HCT116 (cell line): ENCODE measurements at regions not wholly inside any gene's neighbourhood (a gene's known extent, or its start where the extent isn't known, plus 50 kb on each side); places are given as distances from the start of the nearest gene placed in this dataset.

ENCODE experiments used
- ATAC-seq: fragments of 200-7000 bp; cut with Tn5 transposase; 2 replicates; pipeline ENCODE4 v1.9.1; 2020; ENCODE audit warnings: mild to moderate bottlenecking, moderate library complexity
- BruUV-seq: library from RNA; stranded (reverse); fragments of 400-500 nt; replicated peaks from 2 replicates; lab custom pipeline; 2021; lab: Mats Ljungman, UMichigan
- CTCF ChIA-PET: fragments of 300-600 bp; sonication (Branson Sonifier 250); formaldehyde crosslinking; loops from one replicate; lab custom pipeline; 2021; ENCODE audit warnings: antibody characterized with exemption; lab: Charles Lee
- POLR2A ChIA-PET: fragments of 300-600, 350-600 bp; sonication (Branson Sonifier 250); formaldehyde crosslinking; loops from one replicate; lab custom pipeline; 2021; ENCODE audit warnings: antibody characterized with exemption; lab: Charles Lee
- RAD21 ChIA-PET, 2 experiments: fragments of 300-600 bp; sonication (Branson Sonifier 250); formaldehyde crosslinking; loops; one replicate each; lab custom pipeline; 2023; ENCODE audit warnings: low total read pairs in 2 of 2; ENCODE audit not compliant: uncharacterized antibody in 2 of 2, unreplicated experiment in 2 of 2, low non-redundant PET in 1 of 2; lab: Charles Lee
- DNase-seq: peaks from one replicate; pipeline ENCODE4 v3.0.0-alpha.2; 2010; ENCODE audit warnings: low read depth, low spot score
- H2AFZ ChIP-seq: fragments of 200-600 bp; shearing (Covaris generic), sonication (generic); 2 replicates; pipeline ENCODE4 v1.6.1; 2017; ENCODE audit warnings: low read depth, mixed run types, mixed read lengths, antibody characterized with exemption, low read length; ENCODE audit not compliant: poor library complexity, severe bottlenecking
- H3K27ac ChIP-seq: 2 replicates; pipeline ENCODE4 v1.5.1; 2012; ENCODE audit warnings: low read depth, low read length
- H3K27me3 ChIP-seq: fragments of 200-600 bp; sonication (generic); 2 replicates; pipeline ENCODE4 v1.6.1; 2016; ENCODE audit warnings: mixed run types, low read length, mixed read lengths; ENCODE audit not compliant: insufficient read depth
- H3K36me3 ChIP-seq, 2 experiments: fragments of 200-500 bp in 1 of 2; fragments of 200-600 bp in 1 of 2; sonication (Bioruptor generic) in 1 of 2; sonication (generic) in 1 of 2; 2 replicates each; pipeline versions ENCODE4 v1.5.1 to v1.6.1; 2014 to 2016; ENCODE audit warnings: low read length in 2 of 2, inconsistent platforms in 1 of 2, mixed read lengths in 1 of 2, mixed run types in 1 of 2; ENCODE audit not compliant: insufficient read depth in 2 of 2, control insufficient read depth in 1 of 2
- H3K4me1 ChIP-seq, 2 experiments: fragments of 200-600 bp in 1 of 2; sonication (generic) in 1 of 2; 2 replicates each; pipeline versions ENCODE4 v1.5.1 to v1.6.1; 2012 to 2017; ENCODE audit warnings: low read length in 2 of 2, inconsistent platforms in 1 of 2, mild to moderate bottlenecking in 1 of 2, mixed read lengths in 1 of 2, mixed run types in 1 of 2, moderate library complexity in 1 of 2; ENCODE audit not compliant: insufficient read depth in 2 of 2, control insufficient read depth in 1 of 2
- H3K4me2 ChIP-seq: fragments of 200-600 bp; sonication (generic); 2 replicates; pipeline ENCODE4 v1.6.1; 2017; ENCODE audit warnings: mixed run types, low read length, mixed read lengths
- H3K4me3 ChIP-seq, 2 experiments: fragments of 200-600 bp in 1 of 2; sonication (generic) in 1 of 2; replicated peaks in 1 of 2; 2 replicates each; pipeline ENCODE4 v1.5.1; 2011 to 2016; ENCODE audit warnings: low read length in 2 of 2, control low read depth in 1 of 2, low read depth in 1 of 2, mild to moderate bottlenecking in 1 of 2, mixed read lengths in 1 of 2, mixed run types in 1 of 2
- H3K79me2 ChIP-seq: fragments of 200-600 bp; sonication (generic); 2 replicates; pipeline ENCODE4 v1.6.1; 2017; ENCODE audit warnings: mild to moderate bottlenecking, mixed run types, low read length, moderate library complexity, mixed read lengths; ENCODE audit not compliant: insufficient read depth
- H3K9ac ChIP-seq: fragments of 200-600 bp; sonication (generic); 2 replicates; pipeline ENCODE4 v1.6.1; 2016; ENCODE audit warnings: low read length, mixed read lengths
- H3K9me2 ChIP-seq: fragments of 200-600 bp; sonication (generic), shearing (Covaris generic); 2 replicates; pipeline ENCODE4 v1.6.1; 2017; ENCODE audit warnings: mixed run types, mild to moderate bottlenecking, moderate library complexity; ENCODE audit not compliant: insufficient read depth
- H3K9me3 ChIP-seq, 2 experiments: fragments of 200-500 bp in 1 of 2; fragments of 200-600 bp in 1 of 2; sonication (Bioruptor generic) in 1 of 2; sonication (generic) in 1 of 2; 2 replicates each; pipeline ENCODE4 v1.6.1; 2014 to 2017; ENCODE audit warnings: low read length in 2 of 2, mixed read lengths in 2 of 2, inconsistent platforms in 1 of 2, low read depth in 1 of 2, mild to moderate bottlenecking in 1 of 2, mixed run types in 1 of 2, moderate library complexity in 1 of 2; ENCODE audit not compliant: control insufficient read depth in 1 of 2, insufficient read depth in 1 of 2
- H4K20me1 ChIP-seq: fragments of 200-600 bp; sonication (generic), shearing (Covaris generic); 2 replicates; pipeline ENCODE4 v1.6.1; 2017; ENCODE audit warnings: mixed run types, mild to moderate bottlenecking, moderate library complexity; ENCODE audit not compliant: insufficient read depth
- CBX3 ChIP-seq: IDR thresholded peaks from 2 replicates; pipeline ENCODE4 v1.6.1; 2012; ENCODE audit warnings: low read depth
- EGR1 ChIP-seq: IDR thresholded peaks from 2 replicates; pipeline ENCODE4 v1.6.1; 2012; ENCODE audit warnings: low read depth
- EZH2 ChIP-seq: fragments of 200-600 bp; sonication (generic); IDR thresholded peaks from 2 replicates; pipeline ENCODE4 v1.6.1; 2017; ENCODE audit warnings: antibody characterized with exemption, mixed run types
- EZH2phosphoT487 ChIP-seq: fragments of 200-600 bp; IDR thresholded peaks from 2 replicates; pipeline ENCODE4 v1.6.1; 2018; ENCODE audit warnings: antibody characterized with exemption, borderline replicate concordance
- POLR2AphosphoS5 ChIP-seq: IDR thresholded peaks from 2 replicates; pipeline ENCODE4 v1.6.1; 2011; ENCODE audit warnings: mild to moderate bottlenecking, low read depth, low read length, moderate library complexity
- RAD21 ChIP-seq: IDR thresholded peaks from 2 replicates; pipeline ENCODE4 v1.6.1; 2012; ENCODE audit warnings: low read depth, mild to moderate bottlenecking
- REST ChIP-seq: IDR thresholded peaks from 2 replicates; pipeline ENCODE4 v1.6.1; 2012; ENCODE audit warnings: low read depth
- SP1 ChIP-seq: IDR thresholded peaks from 2 replicates; pipeline ENCODE4 v1.6.1; 2012; ENCODE audit warnings: low read depth
- intact Hi-C: fragments of 100-400 bp; cut with micrococcal nuclease; formaldehyde crosslinking; loops from 2 replicates; pipeline ENCODE4 v1.10.0; 2022

- Histone ChIP-seq H2AFZ (no peak overlapping the region), H3K4me1 (no peaks in the 10 kb centered on the region), H3K9me3 (no peaks in the 10 kb centered on the region), H3K27me3 (no peaks in the 10 kb centered on the region), H3K4me2 (no peak overlapping the region), H3K79me2 (no peaks in the 10 kb centered on the region), H3K9me2 (no peaks in the 10 kb centered on the region), H3K9ac (no peak overlapping the region), H4K20me1 (no peaks in the 10 kb centered on the region), H3K27ac (no peak overlapping the region), H3K4me3 (no peak overlapping the region), H3K36me3 (no peaks in the 10 kb centered on the region)
- ATAC-seq = no peak
- POLR2A ChIA-PET = no interaction called here
- no peak for TF ChIP-seq REST
- no peak for TF ChIP-seq CBX3
- no peak for TF ChIP-seq SP1
- TF ChIP-seq EGR1 = no peak
- TF ChIP-seq RAD21 = no peak
- no peak for TF ChIP-seq EZH2
- TF ChIP-seq EZH2phosphoT487 = no peak
- TF ChIP-seq POLR2AphosphoS5 = no peak
- CTCF ChIA-PET = interaction anchor here (1.1 to 1.2 kb wide), 2 partner anchors 19 to 51 kb away, joined by 3 to 4 read pairs; no protein-coding TSS in a partner anchor
- intact Hi-C loops = no loop called here
- no peak for DNase-seq
- no TSS peak for BruUV-seq
- RAD21 ChIA-PET = no interaction called here
These were observed 172.8 kb downstream of the CYP26B1 start for GRCh38 chr2:71974846-71975245.
